ENCODE measurements at regions not wholly inside any gene's neighbourhood (a gene's known extent, or its start where the extent isn't known, plus 50 kb on each side); places are given as distances from the start of the nearest gene placed in this dataset.

DNA sequence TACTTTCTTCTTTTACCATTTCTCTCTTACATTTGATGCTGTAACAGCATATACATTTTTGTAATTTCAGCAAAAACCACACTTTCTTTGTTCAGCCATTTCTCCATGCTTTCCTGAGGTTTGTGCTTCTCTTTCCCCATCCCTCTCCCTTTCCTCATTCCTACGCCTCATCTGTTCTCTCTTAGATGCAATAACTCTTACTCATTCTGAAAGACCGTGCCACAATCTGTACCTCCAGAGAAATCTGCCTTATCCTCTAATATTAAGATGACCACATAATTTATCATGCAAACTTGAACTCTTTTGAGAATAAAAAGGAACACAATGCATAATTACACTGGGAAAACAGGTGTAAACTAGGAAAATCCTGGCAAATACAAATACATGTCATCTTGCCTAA lies 588.9 kb downstream of the JRKL start:
- ATAC-seq (ENCODE audit: low read depth) (no peak), DNase-seq (no peak)
- Histone ChIP-seq H4K20me1 (ENCODE audit: control insufficient read depth, insufficient read depth, low read length, poor library complexity, severe bottlenecking) (no peaks in the 10 kb centered on the region), H3K36me3 (replicated peaks in 1 of 2; ENCODE audit: control extremely low read depth in 1 of 2, control insufficient read depth in 1 of 2, extremely low read depth in 1 of 2, insufficient read depth in 2 of 2, low read length in 1 of 2) (no peaks in the 10 kb centered on the region), H3K4me1 (ENCODE audit: control insufficient read depth in 2 of 2, insufficient read depth in 2 of 2, low read length in 2 of 2) (no peaks in the 10 kb centered on the region), H3K9me3 (ENCODE audit: control extremely low read depth in 1 of 3, control insufficient read depth in 2 of 3, insufficient read depth in 1 of 3, low read length in 2 of 3) (no peaks in the 10 kb centered on the region), H3K27me3 (replicated peaks in 1 of 4; ENCODE audit: control extremely low read depth in 1 of 4, control insufficient read depth in 3 of 4, insufficient read depth in 4 of 4, low read length in 3 of 4) (no peaks in the 10 kb centered on the region), H3K9ac (ENCODE audit: low read length) (no peak overlapping the region), H3K4me2 (replicated peaks; ENCODE audit: low read depth, low read length, poor library complexity, severe bottlenecking) (no peak overlapping the region), H2AFZ (ENCODE audit: insufficient read depth, low read depth, low read length, poor library complexity, severe bottlenecking) (no peak overlapping the region), H3K27ac (ENCODE audit: low read length in 2 of 2) (no peak overlapping the region), H3K79me2 (ENCODE audit: control insufficient read depth, insufficient read depth, low read length) (no peaks in the 10 kb centered on the region), H3K4me3 (ENCODE audit: control extremely low read depth in 1 of 5, extremely low read depth in 1 of 5, insufficient read depth in 1 of 5, low read depth in 2 of 5, low read length in 4 of 5) (no peak overlapping the region)
- H3K4me3 Mint-ChIP-seq, result no peak overlapping the region
- TF ChIP-seq EZH2 (IDR thresholded peaks at IDR 0.05; ENCODE audit: borderline replicate concordance, insufficient read depth, low read depth, low read length, poor library complexity, severe bottlenecking), result no peak
- TF ChIP-seq, protein P1, sequence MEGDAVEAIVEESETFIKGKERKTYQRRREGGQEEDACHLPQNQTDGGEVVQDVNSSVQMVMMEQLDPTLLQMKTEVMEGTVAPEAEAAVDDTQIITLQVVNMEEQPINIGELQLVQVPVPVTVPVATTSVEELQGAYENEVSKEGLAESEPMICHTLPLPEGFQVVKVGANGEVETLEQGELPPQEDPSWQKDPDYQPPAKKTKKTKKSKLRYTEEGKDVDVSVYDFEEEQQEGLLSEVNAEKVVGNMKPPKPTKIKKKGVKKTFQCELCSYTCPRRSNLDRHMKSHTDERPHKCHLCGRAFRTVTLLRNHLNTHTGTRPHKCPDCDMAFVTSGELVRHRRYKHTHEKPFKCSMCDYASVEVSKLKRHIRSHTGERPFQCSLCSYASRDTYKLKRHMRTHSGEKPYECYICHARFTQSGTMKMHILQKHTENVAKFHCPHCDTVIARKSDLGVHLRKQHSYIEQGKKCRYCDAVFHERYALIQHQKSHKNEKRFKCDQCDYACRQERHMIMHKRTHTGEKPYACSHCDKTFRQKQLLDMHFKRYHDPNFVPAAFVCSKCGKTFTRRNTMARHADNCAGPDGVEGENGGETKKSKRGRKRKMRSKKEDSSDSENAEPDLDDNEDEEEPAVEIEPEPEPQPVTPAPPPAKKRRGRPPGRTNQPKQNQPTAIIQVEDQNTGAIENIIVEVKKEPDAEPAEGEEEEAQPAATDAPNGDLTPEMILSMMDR (IDR thresholded peaks at IDR 0.05), result no peak
- H3K27ac Mint-ChIP-seq, result no peak overlapping the region
- H3K27me3 Mint-ChIP-seq, result no peaks in the 10 kb centered on the region
- WGBS (ENCODE audit: insufficient coverage), result 70% methylated on average over 2 of the region's 2 CpGs
- no peaks in the 10 kb centered on the region for H3K4me1 Mint-ChIP-seq
- H3K9me3 Mint-ChIP-seq (ENCODE audit: insufficient read depth), result no peaks in the 10 kb centered on the region
- POLR2A ChIA-PET, result no interaction called here
- CTCF ChIA-PET, result no interaction called here
- intact Hi-C loops (cut with micrococcal nuclease), result no loop called here

DNA sequence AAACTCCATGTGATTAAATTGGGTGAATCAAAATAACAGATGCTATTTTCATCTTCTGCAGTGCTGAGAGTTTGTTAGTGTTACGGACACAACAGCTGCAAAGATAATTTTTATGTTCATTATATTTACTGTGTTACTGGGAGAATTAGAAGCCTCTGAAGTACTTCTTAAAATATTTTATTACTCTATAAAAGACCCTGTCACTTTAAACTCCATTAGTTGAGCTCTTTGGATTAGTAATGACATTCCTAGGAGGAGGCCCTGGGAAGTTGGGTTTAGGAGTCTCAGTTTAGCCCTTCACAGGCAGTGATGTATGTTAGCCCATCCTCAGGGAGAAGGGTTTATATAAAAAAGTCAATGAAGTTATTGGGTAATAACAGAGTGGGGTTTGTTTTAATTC lies 596.7 kb downstream of the JRKL start:
- no peak overlapping the region for H3K4me3 Mint-ChIP-seq
- H3K9me3 Mint-ChIP-seq (ENCODE audit: insufficient read depth), result peaks cover 2% of the 10 kb centered on the region
- TF ChIP-seq EZH2 (IDR thresholded peaks at IDR 0.05; ENCODE audit: borderline replicate concordance, insufficient read depth, low read depth, low read length, poor library complexity, severe bottlenecking), result no peak
- TF ChIP-seq, protein P1 (IDR thresholded peaks at IDR 0.05), result no peak
- Histone ChIP-seq H3K36me3 (replicated peaks in 1 of 2; ENCODE audit: control extremely low read depth in 1 of 2, control insufficient read depth in 1 of 2, extremely low read depth in 1 of 2, insufficient read depth in 2 of 2, low read length in 1 of 2) (no peaks in the 10 kb centered on the region), H3K9me3 (ENCODE audit: control extremely low read depth in 1 of 3, control insufficient read depth in 2 of 3, insufficient read depth in 1 of 3, low read length in 2 of 3) (no peaks in the 10 kb centered on the region), H3K9ac (ENCODE audit: low read length) (no peak overlapping the region), H3K79me2 (ENCODE audit: control insufficient read depth, insufficient read depth, low read length) (no peaks in the 10 kb centered on the region), H3K4me1 (ENCODE audit: control insufficient read depth in 2 of 2, insufficient read depth in 2 of 2, low read length in 2 of 2) (no peaks in the 10 kb centered on the region), H3K4me3 (ENCODE audit: control extremely low read depth in 1 of 5, extremely low read depth in 1 of 5, insufficient read depth in 1 of 5, low read depth in 2 of 5, low read length in 4 of 5) (no peak overlapping the region), H3K27ac (ENCODE audit: low read length in 2 of 2) (no peak overlapping the region), H3K27me3 (replicated peaks in 1 of 4; ENCODE audit: control extremely low read depth in 1 of 4, control insufficient read depth in 3 of 4, insufficient read depth in 4 of 4, low read length in 3 of 4) (no peaks in the 10 kb centered on the region), H4K20me1 (ENCODE audit: control insufficient read depth, insufficient read depth, low read length, poor library complexity, severe bottlenecking) (no peaks in the 10 kb centered on the region), H2AFZ (ENCODE audit: insufficient read depth, low read depth, low read length, poor library complexity, severe bottlenecking) (no peak overlapping the region), H3K4me2 (replicated peaks; ENCODE audit: low read depth, low read length, poor library complexity, severe bottlenecking) (no peak overlapping the region)
- H3K4me1 Mint-ChIP-seq, result no peaks in the 10 kb centered on the region
- H3K27me3 Mint-ChIP-seq, result no peaks in the 10 kb centered on the region
- ATAC-seq (ENCODE audit: low read depth), result no peak
- no peak for DNase-seq
- intact Hi-C loops (cut with micrococcal nuclease), result no loop called here
- CTCF ChIA-PET, result no interaction called here
- WGBS (ENCODE audit: insufficient coverage), result no CpG with 5 or more reads among the region's 1 CpG
- H3K27ac Mint-ChIP-seq, result no peak overlapping the region
- POLR2A ChIA-PET, result no interaction called here
